ENCODE measurements at regions not wholly inside any gene's neighbourhood (a gene's known extent, or its start where the extent isn't known, plus 50 kb on each side); places are given as distances from the start of the nearest gene placed in this dataset.
"Not testable (repeated sequence)": the region's sequence is repeated elsewhere in the genome, so short reads cannot be mapped to it uniquely, and the experiment has no call there.

GRCh38 chr19:28727480-28728159 lies 485.3 kb downstream of the UQCRFS1 start:
- DNase-seq: peak; percentile 60

DNA sequence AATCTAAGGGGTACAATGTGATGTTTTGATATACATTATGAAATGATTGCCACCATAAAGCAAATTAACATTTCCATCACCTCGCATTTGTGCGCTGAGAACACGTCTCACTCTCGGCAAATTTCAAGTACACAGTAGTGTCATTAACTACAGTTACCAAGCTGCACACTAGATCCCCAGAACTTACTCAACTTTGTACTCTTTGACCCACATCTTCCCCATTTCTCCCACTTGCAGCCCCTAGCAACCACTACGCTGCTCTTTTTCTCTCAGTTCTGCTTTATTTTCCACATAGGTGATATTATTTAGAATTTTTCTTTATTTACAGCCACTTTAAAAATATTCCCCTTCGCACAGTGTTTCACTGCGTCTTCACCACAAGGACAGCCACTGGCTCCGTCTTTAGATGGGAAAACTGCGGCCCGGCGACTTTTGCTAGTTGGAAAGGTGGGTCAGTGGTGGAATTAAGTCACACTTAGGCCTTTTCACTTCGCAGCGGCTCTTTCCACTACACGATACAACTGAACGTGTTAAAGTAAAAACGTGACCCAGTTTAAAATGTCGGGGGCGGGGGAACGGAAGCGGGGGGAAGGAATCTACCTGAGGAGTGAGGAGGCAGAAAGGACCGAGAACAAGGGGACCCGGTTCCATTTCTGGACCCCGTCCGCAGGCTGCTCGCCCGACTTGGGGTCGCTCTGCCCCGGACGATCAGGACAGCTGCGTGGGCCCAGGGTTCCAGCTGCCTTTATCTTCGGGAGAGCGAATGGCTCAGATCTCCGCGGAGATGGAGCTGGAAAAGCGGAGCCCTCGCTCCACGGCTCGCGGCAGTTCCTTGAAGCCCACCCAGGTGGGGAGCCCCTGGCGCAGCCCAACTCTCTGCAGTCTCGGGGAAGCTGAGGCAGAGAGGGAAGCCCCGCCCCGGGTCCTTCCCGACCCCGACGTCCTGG lies 486.1 kb downstream of the UQCRFS1 start:
- no peak for DNase-seq

DNA sequence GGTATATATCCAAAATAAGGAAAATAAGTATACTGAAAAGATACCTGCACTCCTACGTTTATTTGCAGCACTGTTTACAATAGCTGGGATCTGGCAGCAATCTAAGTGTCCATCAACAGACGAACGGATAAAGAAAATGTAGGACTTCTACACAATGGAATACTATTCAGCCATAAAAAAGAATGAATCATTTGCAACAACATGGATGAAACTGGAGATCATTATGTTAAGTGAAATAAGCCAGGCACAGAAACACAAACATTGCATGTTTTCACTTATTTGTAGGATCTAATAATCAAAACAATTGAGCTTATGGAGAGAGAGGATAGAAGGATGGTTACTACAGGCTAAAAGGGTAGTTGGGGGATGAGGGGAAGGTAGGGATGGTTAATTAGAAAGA lies 494.0 kb downstream of the UQCRFS1 start:
- no peak for DNase-seq

GRCh38 chr19:28715157-28715556 lies 497.8 kb downstream of the UQCRFS1 start:
- DNase-seq: peak; percentile 34

- DNase-seq: no peak
These were observed 501.5 kb downstream of the UQCRFS1 start for GRCh38 chr19:28711411-28711810.

DNA sequence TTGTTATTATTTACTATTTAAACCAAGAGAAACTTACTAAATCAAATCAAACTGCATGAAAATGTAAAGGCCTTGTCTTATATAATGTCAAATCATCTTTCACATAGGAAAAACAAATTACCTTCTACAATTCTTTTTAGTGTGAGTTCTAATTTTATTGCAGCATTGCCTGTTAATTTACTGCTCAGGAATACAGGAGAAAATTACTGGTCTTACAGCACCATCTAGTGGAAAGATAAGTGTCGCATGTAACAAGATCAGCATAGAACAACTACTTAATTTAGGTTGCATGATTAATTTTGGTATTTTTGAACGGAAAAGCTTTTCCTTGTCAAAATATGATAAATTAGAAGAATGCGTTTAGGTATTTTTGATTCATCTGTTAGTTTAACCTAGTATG lies 502.7 kb downstream of the UQCRFS1 start:
- DNase-seq: peak; percentile 74

DNA sequence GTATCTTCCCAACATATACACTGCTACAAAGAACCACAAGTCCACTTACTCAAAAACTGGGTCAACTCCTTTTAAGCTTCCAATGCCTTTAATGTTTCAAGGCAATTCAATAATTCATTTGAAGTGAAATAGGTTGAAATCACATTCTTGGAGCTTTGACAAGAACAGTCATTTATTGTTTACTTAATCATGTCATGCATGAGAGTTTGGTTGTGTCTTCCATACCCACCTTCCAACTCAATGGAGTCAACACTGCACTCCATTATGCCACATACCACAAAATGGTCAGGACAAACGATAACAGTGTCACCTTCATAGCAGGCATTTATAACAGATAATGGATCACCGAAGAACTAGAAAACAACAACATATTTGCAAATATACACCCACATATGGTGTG lies 506.3 kb downstream of the UQCRFS1 start:
- DNase-seq: peak; percentile 42

GRCh38 chr19:28705008-28705407 lies 507.9 kb downstream of the UQCRFS1 start:
- peak; percentile 97 for DNase-seq

DNA sequence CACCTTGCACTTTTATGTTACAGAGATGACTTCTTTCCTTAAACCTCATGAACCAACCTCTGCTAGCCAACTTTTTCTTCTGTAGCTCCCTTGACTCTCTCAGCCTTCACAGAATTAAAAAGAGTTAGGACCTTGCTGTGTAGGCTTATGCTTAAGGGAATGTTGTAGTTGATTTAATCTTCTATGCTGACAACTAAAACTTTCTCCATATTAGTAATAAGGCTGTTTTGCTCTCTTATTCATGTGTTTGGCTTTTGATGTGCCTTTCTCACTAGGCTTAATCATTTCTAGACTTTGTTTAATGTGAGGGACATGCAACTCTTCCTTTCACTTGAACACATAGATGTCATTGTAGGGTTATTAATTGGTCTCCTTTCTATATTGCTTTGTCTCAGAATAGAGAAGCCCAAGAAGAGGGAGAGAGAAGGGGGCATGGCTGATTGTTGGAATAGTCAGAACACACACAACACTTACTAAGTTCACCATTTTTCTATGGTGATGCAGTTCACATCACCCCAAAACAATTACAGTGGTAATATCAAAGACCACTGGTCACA lies 509.5 kb downstream of the UQCRFS1 start:
- DNase-seq: no peak

GRCh38 chr19:28701491-28701890 lies 511.5 kb downstream of the UQCRFS1 start:
- peak; percentile 86 for DNase-seq

DNA sequence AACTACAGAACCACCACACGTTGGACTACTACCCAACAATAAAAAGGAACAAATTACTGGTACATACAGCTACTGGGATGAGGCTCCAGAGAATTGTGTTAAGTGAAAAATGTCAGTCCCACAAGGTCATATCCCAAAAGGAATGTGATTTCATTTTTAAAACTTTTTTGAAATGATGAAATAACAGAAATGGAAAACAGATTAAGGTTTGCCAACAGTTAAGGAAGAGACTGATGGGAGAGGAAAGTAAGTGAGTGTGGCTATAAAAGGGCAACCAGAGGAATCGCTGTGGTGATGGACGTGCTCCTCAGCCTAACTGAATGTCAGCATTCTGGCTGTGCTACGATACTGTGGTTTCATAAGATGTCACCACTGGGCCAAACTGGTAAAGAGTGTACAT lies 512.8 kb downstream of the UQCRFS1 start:
- DNase-seq: peak; percentile 58

DNA sequence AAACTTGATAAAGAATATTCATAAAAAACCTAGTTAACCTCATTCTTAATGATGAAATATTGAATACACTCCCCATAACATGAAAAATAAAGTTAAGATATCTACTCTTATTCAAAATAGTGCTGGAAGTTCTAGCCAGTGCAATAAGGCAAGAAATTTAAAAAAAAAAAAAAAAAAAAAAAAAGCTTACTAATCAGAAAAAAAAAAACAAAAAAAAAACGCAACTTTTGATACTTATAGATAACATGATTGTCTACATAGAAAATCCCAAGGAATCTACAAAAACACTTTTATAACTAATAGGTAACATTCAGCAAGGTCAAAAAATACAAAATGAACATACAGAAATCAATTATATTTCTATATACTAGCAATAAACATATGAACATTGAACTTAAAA lies 515.6 kb downstream of the UQCRFS1 start:
- no peak for DNase-seq

DNA sequence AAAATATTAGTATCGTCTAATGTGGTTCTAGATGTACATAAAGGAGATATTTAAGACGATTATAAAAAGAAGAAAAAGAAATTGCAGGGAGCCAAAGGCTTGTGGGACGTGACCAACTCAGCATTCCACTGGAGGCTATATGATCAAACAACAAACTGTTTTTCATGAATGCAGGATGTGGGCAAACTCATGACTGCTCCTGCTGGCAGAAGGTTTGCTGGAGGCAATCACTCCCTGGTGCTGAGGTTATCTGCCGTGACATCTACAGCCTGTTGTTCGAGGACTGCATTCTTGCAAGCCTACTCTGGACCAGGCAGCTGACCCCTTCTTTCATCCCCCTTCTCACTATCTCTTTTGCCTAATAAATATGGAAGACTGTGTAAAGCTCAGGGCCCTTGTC lies 518.1 kb downstream of the UQCRFS1 start:
- DNase-seq: peak; percentile 56

DNA sequence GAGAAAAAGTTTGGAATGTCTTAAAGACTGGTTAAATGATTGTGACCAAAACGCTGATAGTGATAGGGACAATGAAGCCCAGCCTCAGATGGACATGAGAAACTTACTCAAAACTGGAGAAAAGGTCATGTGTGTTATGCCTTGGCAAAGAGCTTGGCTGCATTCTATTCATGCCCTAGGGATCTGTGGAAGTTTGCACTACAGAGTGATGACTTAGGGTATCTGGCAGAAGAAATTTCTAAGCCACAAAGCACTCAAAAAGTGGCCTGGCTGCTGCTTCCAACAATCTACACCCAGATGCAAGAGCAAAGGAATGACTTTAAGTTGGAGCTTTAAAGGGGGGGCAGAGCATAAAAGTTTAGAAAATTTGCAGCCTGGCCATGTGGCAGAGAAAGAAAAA lies 521.3 kb downstream of the UQCRFS1 start:
- peak; percentile 62 for DNase-seq

GRCh38 chr19:28689464-28689863 lies 523.5 kb downstream of the UQCRFS1 start:
- not testable (repeated sequence) for DNase-seq

GRCh38 chr19:28687296-28687695 lies 525.7 kb downstream of the UQCRFS1 start:
- DNase-seq: peak; percentile 63

DNA sequence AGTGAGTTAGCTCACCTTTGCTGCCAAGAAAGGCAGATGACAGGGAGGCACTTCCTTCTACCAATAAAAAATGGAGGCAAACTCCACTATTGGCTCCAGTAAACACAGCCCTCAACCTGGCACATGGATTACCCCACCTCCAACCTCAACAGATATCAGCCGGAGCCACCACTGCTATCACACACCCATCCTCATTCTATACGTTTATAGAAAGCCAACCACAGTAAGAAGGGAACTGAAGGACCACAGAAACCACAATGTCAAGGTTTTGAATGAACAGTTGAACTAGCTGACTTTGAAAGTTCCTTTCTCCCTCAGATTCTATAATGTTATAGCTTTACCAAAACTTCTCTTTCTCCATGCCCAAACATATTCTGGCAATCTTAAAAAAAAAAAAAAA lies 526.2 kb downstream of the UQCRFS1 start:
- no peak for DNase-seq

DNA sequence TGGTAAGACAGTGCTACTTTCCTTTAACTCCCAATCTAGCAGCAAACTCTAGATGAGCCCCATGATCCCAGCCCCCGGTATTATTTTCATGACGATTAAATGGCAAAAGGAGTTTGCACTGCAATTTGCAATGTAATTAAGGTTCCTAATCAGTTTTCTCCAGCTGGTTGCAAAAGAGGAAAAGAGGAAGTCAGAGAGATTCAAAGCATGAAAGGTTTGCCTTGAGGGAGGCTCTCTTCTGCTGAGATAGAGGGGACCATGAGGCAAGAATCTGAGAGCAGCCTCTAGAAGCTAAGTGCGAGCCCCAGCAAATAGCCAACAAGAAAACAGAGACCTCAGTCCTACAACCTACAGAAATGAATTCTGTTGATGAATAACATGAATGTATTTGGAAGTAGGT lies 527.1 kb downstream of the UQCRFS1 start:
- DNase-seq: no peak

DNA sequence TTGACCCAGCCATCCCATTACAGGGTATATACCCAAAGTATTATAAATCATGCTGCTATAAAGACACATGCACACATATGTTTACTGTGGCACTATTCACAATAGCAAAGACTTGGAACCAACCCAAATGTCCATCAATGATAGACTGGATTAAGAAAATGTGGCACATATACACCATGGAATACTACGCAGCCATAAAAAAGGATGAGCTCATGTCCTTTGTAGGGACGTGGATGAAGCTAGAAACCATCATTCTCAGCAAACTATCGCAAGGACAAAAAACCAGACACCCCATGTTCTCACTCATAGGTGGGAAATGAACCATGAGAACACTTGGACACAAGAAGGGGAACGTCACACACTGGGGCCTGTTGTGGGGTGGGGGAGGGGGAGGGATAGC lies 527.9 kb downstream of the UQCRFS1 start:
- not testable (repeated sequence) for DNase-seq

DNA sequence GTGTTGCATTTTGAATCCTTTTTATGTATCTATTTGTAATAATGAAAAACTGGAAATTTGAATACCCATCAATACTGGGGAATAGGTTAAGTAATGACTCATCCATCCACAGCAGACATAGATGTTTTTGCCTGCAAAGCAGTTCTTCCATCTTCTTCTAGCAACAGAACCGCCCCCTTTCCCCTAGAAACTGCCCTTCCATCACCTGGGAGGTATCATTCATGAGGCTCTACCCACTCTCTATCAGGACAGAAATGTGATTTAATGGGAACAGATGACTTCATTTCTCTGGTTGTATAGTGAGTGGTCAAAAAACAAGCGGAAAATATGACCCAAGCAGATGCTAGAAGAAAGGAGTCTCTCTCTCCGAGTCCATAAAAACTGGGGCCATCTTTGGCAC lies 532.8 kb downstream of the UQCRFS1 start:
- no peak for DNase-seq

- DNase-seq: no peak
These were observed 542.1 kb downstream of the UQCRFS1 start for GRCh38 chr19:28670836-28671235.

- DNase-seq: no peak
These were observed 543.1 kb downstream of the UQCRFS1 start for GRCh38 chr19:28669804-28670203.

DNA sequence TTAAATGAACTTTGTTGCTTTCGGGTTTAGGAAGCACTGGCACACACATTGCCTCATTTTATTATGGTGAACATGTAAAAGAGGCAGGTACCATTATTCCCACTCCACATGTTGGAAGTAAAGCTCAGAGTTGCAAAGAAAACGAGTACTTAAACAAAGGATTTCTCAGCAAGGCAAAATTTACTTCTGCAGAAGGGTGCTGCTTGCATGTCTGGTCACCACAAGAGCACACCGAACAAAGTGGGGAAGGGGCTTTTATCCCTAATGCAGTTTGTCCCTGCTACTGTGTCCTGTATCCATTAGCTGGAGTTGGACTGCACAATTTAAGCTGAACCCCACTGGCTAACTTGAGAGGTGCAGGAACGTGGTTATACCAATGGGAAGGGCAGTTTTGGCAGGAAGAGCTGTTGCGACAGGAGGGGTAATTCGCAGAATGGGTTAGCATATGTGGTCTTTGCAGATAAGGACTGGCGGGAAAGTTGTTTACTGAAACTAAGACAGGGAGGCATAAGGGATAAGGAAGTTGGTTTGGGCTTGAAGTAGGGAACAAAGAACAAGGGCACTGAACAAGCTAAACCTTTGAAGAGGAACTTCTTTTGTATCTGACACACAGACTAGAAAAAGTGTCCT lies 545.5 kb downstream of the UQCRFS1 start:
- no peak for DNase-seq
